OCI-LY1 (cell line): ENCODE measurements at regions not wholly inside any gene's neighbourhood (a gene's known extent, or its start where the extent isn't known, plus 50 kb on each side); places are given as distances from the start of the nearest gene placed in this dataset.

Experiments used
- H2AFZ ChIP-seq: fragments of 200-600 bp; sonication (generic), shearing (Covaris generic); 2 replicates; pipeline ENCODE4 v1.6.0; 2014; ENCODE audit warnings: antibody characterized with exemption, mild to moderate bottlenecking, low read length
- H3F3A ChIP-seq: fragments of 200-600 bp; sonication (generic), shearing (Covaris generic); 2 replicates; pipeline ENCODE4 v1.6.0; 2014; ENCODE audit warnings: mild to moderate bottlenecking, antibody characterized with exemption, low read length, moderate library complexity; ENCODE audit not compliant: insufficient read depth
- H3K27ac ChIP-seq: fragments of 200-600 bp; sonication (generic); 2 replicates; pipeline ENCODE4 v1.5.1; 2014; ENCODE audit warnings: low read length, mixed run types, mild to moderate bottlenecking, low read depth; ENCODE audit not compliant: poor library complexity, severe bottlenecking
- H3K27me3 ChIP-seq: fragments of 200-600 bp; sonication (generic); 2 replicates; pipeline ENCODE4 v1.6.0; 2014; ENCODE audit warnings: antibody characterized with exemption, mild to moderate bottlenecking, low read length, moderate library complexity; ENCODE audit not compliant: insufficient read depth
- H3K36me3 ChIP-seq: fragments of 200-600 bp; sonication (generic); 2 replicates; pipeline ENCODE4 v1.6.1; 2014; ENCODE audit warnings: mild to moderate bottlenecking, antibody characterized with exemption, low read length, moderate library complexity, mixed read lengths; ENCODE audit not compliant: insufficient read depth
- H3K4me1 ChIP-seq: fragments of 200-600 bp; sonication (generic); 2 replicates; pipeline ENCODE4 v1.5.1; 2014; ENCODE audit warnings: mild to moderate bottlenecking, low read length, moderate library complexity; ENCODE audit not compliant: insufficient read depth, severe bottlenecking
- H3K4me2 ChIP-seq: fragments of 200-600 bp; sonication (generic), shearing (Covaris generic); 2 replicates; pipeline ENCODE4 v1.6.1; 2014; ENCODE audit warnings: low read length
- H3K4me3 ChIP-seq: fragments of 200-600 bp; sonication (generic); 2 replicates; pipeline ENCODE4 v1.5.1; 2014; ENCODE audit warnings: low read length, low read depth, mild to moderate bottlenecking, mixed read lengths; ENCODE audit not compliant: poor library complexity, severe bottlenecking
- H3K79me2 ChIP-seq: fragments of 200-600 bp; shearing (Covaris generic); 2 replicates; pipeline ENCODE4 v1.6.1; 2016; ENCODE audit warnings: mixed run types, low read length, mixed read lengths; ENCODE audit not compliant: insufficient read depth
- H3K9ac ChIP-seq: fragments of 200-600 bp; sonication (generic), shearing (Covaris generic); 2 replicates; pipeline ENCODE4 v1.6.1; 2014; ENCODE audit warnings: mild to moderate bottlenecking, low read length, mixed read lengths
- H3K9me2 ChIP-seq: fragments of 200-600 bp; sonication (generic), shearing (Covaris generic); 2 replicates; pipeline ENCODE4 v1.6.1; 2014; ENCODE audit warnings: low read depth, mild to moderate bottlenecking, low read length, mixed read lengths
- H3K9me3 ChIP-seq: fragments of 200-600 bp; shearing (Covaris generic); 2 replicates; pipeline ENCODE4 v1.6.1; 2014; ENCODE audit warnings: low read length, mixed read lengths
- H4K20me1 ChIP-seq: fragments of 200-600 bp; sonication (generic), shearing (Covaris generic); 2 replicates; pipeline ENCODE4 v1.6.0; 2016; ENCODE audit warnings: mild to moderate bottlenecking, low read length; ENCODE audit not compliant: insufficient read depth
- EZH2 ChIP-seq: fragments of 200-600 bp; sonication (generic), shearing (Covaris generic); IDR thresholded peaks from 2 replicates; pipeline ENCODE4 v1.8.0; 2017; ENCODE audit warnings: borderline replicate concordance, mixed run types, mild to moderate bottlenecking, antibody characterized with exemption, low read length, moderate library complexity, mixed read lengths
- TF ChIP-seq, protein P1 (sequence below): fragments of 200-600 bp; sonication (generic), shearing (Covaris generic); IDR thresholded peaks from 2 replicates; pipeline ENCODE4 v1.5.1; 2017; ENCODE audit warnings: mild to moderate bottlenecking, antibody characterized with exemption, low read length, moderate library complexity, mixed read lengths

DNA sequence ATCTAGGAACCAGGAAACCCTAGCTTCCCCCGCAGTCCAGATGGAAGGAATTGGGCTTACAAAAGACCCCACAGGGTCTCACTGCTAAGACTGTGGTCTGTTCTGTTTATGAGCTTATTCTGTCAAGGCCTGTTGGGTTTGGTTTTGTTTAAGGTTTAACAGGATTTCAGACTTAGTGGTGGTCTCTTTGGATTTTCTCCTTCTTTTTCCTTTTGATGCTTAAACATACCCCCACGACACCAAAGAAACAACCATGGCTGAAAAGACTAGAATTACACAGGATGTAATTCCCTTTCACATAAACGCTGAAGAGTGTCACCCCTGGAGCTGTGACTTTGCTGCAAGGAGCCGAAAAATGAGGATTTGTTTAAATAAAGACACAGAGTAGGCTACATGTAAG, 408.6 kb downstream of the PREX1 start:
- Histone ChIP-seq H3K79me2 (no peaks in the 10 kb centered on the region), H3K9ac (no peak overlapping the region), H3K9me2 (no peaks in the 10 kb centered on the region), H4K20me1 (no peaks in the 10 kb centered on the region), H3K4me2 (no peak overlapping the region), H3K27ac (no peak overlapping the region), H2AFZ (no peak overlapping the region), H3K4me1 (no peaks in the 10 kb centered on the region), H3K36me3 (no peaks in the 10 kb centered on the region), H3K9me3 (no peaks in the 10 kb centered on the region), H3F3A (no peaks in the 10 kb centered on the region), H3K4me3 (no peak overlapping the region), H3K27me3 (no peaks in the 10 kb centered on the region)
- TF ChIP-seq EZH2 = no peak

DNA sequence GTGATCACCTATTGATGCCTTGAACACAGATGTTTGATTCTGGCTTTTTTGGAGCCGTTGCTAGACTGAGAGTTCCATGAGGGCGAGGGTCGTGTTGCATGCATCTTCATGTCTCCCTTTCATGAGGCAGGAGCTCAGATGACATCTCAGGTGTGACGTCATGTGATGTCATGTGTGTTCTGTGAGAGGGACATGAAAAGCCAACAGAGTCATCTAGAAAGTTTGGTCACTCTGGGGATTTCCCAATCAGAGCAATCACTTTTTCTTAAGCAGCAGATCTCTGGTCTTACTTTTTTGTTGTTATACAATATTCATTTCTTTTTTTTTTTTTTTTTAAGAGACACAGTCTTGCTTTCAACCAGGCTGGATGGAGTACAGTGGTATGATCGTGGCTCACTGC, 411.8 kb downstream of the PREX1 start:
- Histone ChIP-seq H3K4me1 (no peaks in the 10 kb centered on the region), H3K27ac (no peak overlapping the region), H3K79me2 (no peaks in the 10 kb centered on the region), H3K9me2 (no peaks in the 10 kb centered on the region), H3K4me2 (no peak overlapping the region), H3K27me3 (no peaks in the 10 kb centered on the region; the same call in 1 of the 2 replicates), H3K9me3 (no peaks in the 10 kb centered on the region), H3K36me3 (no peaks in the 10 kb centered on the region), H2AFZ (no peak overlapping the region), H4K20me1 (no peaks in the 10 kb centered on the region), H3K9ac (no peak overlapping the region), H3K4me3 (no peak overlapping the region), H3F3A (no peaks in the 10 kb centered on the region)
- TF ChIP-seq, protein P1, sequence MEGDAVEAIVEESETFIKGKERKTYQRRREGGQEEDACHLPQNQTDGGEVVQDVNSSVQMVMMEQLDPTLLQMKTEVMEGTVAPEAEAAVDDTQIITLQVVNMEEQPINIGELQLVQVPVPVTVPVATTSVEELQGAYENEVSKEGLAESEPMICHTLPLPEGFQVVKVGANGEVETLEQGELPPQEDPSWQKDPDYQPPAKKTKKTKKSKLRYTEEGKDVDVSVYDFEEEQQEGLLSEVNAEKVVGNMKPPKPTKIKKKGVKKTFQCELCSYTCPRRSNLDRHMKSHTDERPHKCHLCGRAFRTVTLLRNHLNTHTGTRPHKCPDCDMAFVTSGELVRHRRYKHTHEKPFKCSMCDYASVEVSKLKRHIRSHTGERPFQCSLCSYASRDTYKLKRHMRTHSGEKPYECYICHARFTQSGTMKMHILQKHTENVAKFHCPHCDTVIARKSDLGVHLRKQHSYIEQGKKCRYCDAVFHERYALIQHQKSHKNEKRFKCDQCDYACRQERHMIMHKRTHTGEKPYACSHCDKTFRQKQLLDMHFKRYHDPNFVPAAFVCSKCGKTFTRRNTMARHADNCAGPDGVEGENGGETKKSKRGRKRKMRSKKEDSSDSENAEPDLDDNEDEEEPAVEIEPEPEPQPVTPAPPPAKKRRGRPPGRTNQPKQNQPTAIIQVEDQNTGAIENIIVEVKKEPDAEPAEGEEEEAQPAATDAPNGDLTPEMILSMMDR = no peak

DNA sequence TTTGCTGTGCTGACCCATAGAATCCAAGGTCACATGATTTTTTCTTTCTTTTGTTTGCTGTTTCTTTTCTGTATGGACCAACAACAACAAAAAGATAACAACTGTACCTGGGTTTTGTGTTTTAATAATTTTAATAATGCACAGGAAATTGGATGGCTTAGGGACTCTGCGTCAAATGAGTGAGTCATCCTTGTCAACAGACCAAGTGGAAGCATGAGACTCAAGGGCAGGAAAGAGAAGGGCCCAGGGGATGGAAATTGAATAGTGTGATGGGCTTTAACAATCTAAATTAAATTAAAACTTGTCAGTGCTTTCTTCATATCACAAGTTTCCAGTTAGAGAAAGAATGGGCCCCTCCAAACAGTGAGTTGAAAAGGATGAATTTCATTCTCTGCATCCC, 413.0 kb downstream of the PREX1 start:
- no peaks in the 10 kb centered on the region for H3K36me3 ChIP-seq
- H3K27me3 ChIP-seq = no peaks in the 10 kb centered on the region; the same call in 1 of the 2 replicates
- no peak overlapping the region for H3K27ac ChIP-seq
- no peak overlapping the region for H3K9ac ChIP-seq
- no peaks in the 10 kb centered on the region for H3K9me2 ChIP-seq
- no peak overlapping the region for H3K4me3 ChIP-seq
- H3K4me1 ChIP-seq = no peaks in the 10 kb centered on the region
- H3K9me3 ChIP-seq = no peaks in the 10 kb centered on the region
- no peak for TF ChIP-seq EZH2
- TF ChIP-seq, protein P1 = no peak
- H3F3A ChIP-seq = no peaks in the 10 kb centered on the region
- no peak overlapping the region for H3K4me2 ChIP-seq
- no peaks in the 10 kb centered on the region for H3K79me2 ChIP-seq
- no peak overlapping the region for H2AFZ ChIP-seq
- no peaks in the 10 kb centered on the region for H4K20me1 ChIP-seq

DNA sequence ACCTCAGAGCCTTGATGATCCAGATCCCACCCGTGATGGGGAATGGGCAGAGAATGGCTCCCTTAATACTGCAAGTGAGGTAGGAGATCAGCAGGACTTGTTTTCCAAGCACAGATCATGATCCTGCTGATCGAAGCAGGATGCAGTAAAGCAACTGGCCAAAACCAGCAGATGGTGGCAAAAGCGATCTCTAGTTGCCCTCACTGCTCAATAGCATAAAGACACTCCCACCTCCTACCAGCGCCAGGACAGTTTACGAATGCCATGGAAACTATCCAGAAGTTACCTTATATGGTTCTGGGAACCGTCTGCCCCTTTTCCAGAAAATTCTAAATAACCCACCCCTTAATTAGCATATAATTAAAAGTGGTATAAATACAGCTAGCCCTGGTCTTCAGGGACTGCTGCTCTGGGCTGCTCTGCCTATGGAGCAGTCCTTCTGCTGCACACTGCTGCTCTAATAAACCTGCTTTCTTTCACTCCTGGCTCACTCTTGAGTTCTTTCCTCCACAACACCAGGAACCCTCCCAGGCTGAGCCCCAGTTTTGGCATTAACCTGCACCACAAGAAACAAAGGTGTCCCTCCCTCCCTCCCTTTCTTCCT, 415.8 kb downstream of the PREX1 start:
- no peaks in the 10 kb centered on the region for H3K36me3 ChIP-seq
- H3K9me2 ChIP-seq = no peaks in the 10 kb centered on the region
- H3K79me2 ChIP-seq = no peaks in the 10 kb centered on the region
- no peaks in the 10 kb centered on the region for H3K9me3 ChIP-seq
- no peak overlapping the region for H3K4me2 ChIP-seq
- H2AFZ ChIP-seq = no peak overlapping the region
- no peak overlapping the region for H3K27ac ChIP-seq
- no peak overlapping the region for H3K4me3 ChIP-seq
- no peak overlapping the region for H3K9ac ChIP-seq
- no peaks in the 10 kb centered on the region for H3K4me1 ChIP-seq
- no peaks in the 10 kb centered on the region; the same call in 1 of the 2 replicates for H3K27me3 ChIP-seq
- no peaks in the 10 kb centered on the region for H3F3A ChIP-seq
- TF ChIP-seq EZH2 = no peak
- TF ChIP-seq, protein P1 = no peak
- H4K20me1 ChIP-seq = no peaks in the 10 kb centered on the region
